Suppressor macrophage treated with lipopolysaccharide for 1 hour (primary cell): ENCODE measurements at regions not wholly inside any gene's neighbourhood (a gene's known extent, or its start where the extent isn't known, plus 50 kb on each side); places are given as distances from the start of the nearest gene placed in this dataset.

Experiments
- DNase-seq, 3 donors: peaks; one replicate each; pipeline ENCODE4 v3.0.0-alpha.2; 2020 to 2022

- no peak for DNase-seq
These were observed 355.6 kb downstream of the PRDM2 start for GRCh38 chr1:14055442-14056223.

- DNase-seq, result no peak
These were observed 357.7 kb downstream of the PRDM2 start for GRCh38 chr1:14057640-14058039.

- no peak for DNase-seq
These were observed 361.2 kb downstream of the PRDM2 start for GRCh38 chr1:14061204-14061603.

- DNase-seq, result no peak
These were observed 361.7 kb downstream of the PRDM2 start for GRCh38 chr1:14061722-14062121.

GRCh38 chr1:14062669-14063068 is 362.7 kb downstream of the PRDM2 start:
- DNase-seq, result no peak

GRCh38 chr1:14064649-14065442 is 364.9 kb downstream of the PRDM2 start:
- DNase-seq, result no peak

GRCh38 chr1:14065486-14065885 is 365.5 kb downstream of the PRDM2 start:
- DNase-seq, result no peak

- DNase-seq, result no peak
These were observed 367.0 kb downstream of the PRDM2 start for GRCh38 chr1:14067036-14067435.

- DNase-seq, result no peak
These were observed 367.7 kb downstream of the PRDM2 start for GRCh38 chr1:14067711-14068110.

- no peak for DNase-seq
These were observed 371.6 kb downstream of the PRDM2 start for GRCh38 chr1:14071581-14071980.

- DNase-seq, result no peak
These were observed 380.7 kb downstream of the PRDM2 start for GRCh38 chr1:14080653-14081052.

GRCh38 chr1:14082331-14082730 is 382.3 kb downstream of the PRDM2 start:
- no peak for DNase-seq

- DNase-seq, result no peak
These were observed 383.3 kb downstream of the PRDM2 start for GRCh38 chr1:14083277-14083676.

- DNase-seq, result no peak
These were observed 383.7 kb downstream of the PRDM2 start for GRCh38 chr1:14083706-14084105.

GRCh38 chr1:14090062-14090461 is 390.1 kb downstream of the PRDM2 start:
- no peak for DNase-seq

GRCh38 chr1:14090531-14090930 is 390.5 kb downstream of the PRDM2 start:
- no peak for DNase-seq

- peak in 2 of 3 donors; percentile 21 to 27 for DNase-seq
These were observed 394.8 kb downstream of the PRDM2 start for GRCh38 chr1:14094611-14095400.

- DNase-seq, result no peak
These were observed 398.4 kb downstream of the PRDM2 start for GRCh38 chr1:14098294-14098913.

- DNase-seq, result no peak
These were observed 400.5 kb downstream of the PRDM2 start for GRCh38 chr1:14100444-14100843.

- no peak for DNase-seq
These were observed 400.9 kb downstream of the PRDM2 start for GRCh38 chr1:14100919-14101318.

GRCh38 chr1:14102180-14102579 is 402.2 kb downstream of the PRDM2 start:
- no peak for DNase-seq

- DNase-seq, result no peak
These were observed 404.0 kb downstream of the PRDM2 start for GRCh38 chr1:14103878-14104430.

- no peak for DNase-seq
These were observed 406.1 kb downstream of the PRDM2 start for GRCh38 chr1:14106126-14106525.
